Upper lobe of left lung (tissue), 6 donors: ENCODE measurements at regions not wholly inside any gene's neighbourhood (a gene's known extent, or its start where the extent isn't known, plus 50 kb on each side); places are given as distances from the start of the nearest gene placed in this dataset.

Experiments used
- ATAC-seq, 2 donors: fragments of 200-7000 bp; cut with Tn5 transposase; one replicate each; pipeline ENCODE4 v1.9.1; 2022; ENCODE audit warnings: mild to moderate bottlenecking in 2 of 2, moderate library complexity in 2 of 2; ENCODE audit not compliant: low FRiP score in 2 of 2
- DNase-seq, 2 donors: peaks; one replicate each; pipeline ENCODE4 v3.0.0-alpha.2; 2019 to 2020
- H3K27ac ChIP-seq, 4 donors: fragments of 200-600 bp; sonication (generic); one replicate each; pipeline ENCODE4 v1.5.1; 2016 to 2019
- H3K27me3 ChIP-seq, 4 donors: fragments of 200-600 bp; sonication (generic); one replicate each; pipeline ENCODE4 v1.5.1; 2017 to 2019
- H3K36me3 ChIP-seq, 4 donors: fragments of 200-600 bp; sonication (generic); one replicate each; pipeline ENCODE4 v1.5.1; 2016 to 2019
- H3K4me1 ChIP-seq, 4 donors: fragments of 200-600 bp; sonication (generic); one replicate each; pipeline ENCODE4 v1.5.1; 2018 to 2019
- H3K4me3 ChIP-seq, 4 donors: fragments of 200-600 bp; sonication (generic); one replicate each; pipeline ENCODE4 v1.5.1; 2017 to 2019; ENCODE audit warnings: mild to moderate bottlenecking in 2 of 4, moderate library complexity in 1 of 4
- H3K9me3 ChIP-seq, 4 donors: fragments of 200-600 bp; sonication (generic); one replicate each; pipeline ENCODE4 v1.5.1; 2018 to 2019
- CTCF ChIP-seq, 6 experiments: fragments of 450-650 bp in 4 of 6; fragments of 200-600 bp in 2 of 6; sonication (generic) in 2 of 6; IDR thresholded peaks; one replicate each; pipeline ENCODE4 v1.5.1; 2016 to 2019; ENCODE audit warnings: antibody characterized with exemption in 6 of 6
- EP300 ChIP-seq, 4 donors: sonication (generic); formaldehyde crosslinking; IDR thresholded peaks; one replicate each; pipeline ENCODE4 v1.5.1; 2017; ENCODE audit warnings: antibody characterized with exemption in 4 of 4, control low read depth in 2 of 4
- POLR2A ChIP-seq, 4 donors: fragments of 450-650 bp; IDR thresholded peaks; one replicate each; pipeline ENCODE4 v1.5.1; 2016 to 2017; ENCODE audit warnings: antibody characterized with exemption in 4 of 4, mild to moderate bottlenecking in 2 of 4
- POLR2AphosphoS5 ChIP-seq, 2 donors: sonication (generic); formaldehyde crosslinking; IDR thresholded peaks; one replicate each; pipeline ENCODE4 v1.5.1; 2017; ENCODE audit warnings: antibody characterized with exemption in 2 of 2
- WGBS, 2 donors: methylation state at CpG; one replicate each; pipeline ENCODE4 v1.1.5; 2017 to 2018; 5-methylcytosine and 5-hydroxymethylcytosine counted together
- donor health status: DM: no; HTN: no; CAD: no; lungs with moderate emphysema.
- donor health status: DM: no; HTN: yes; CAD: no; lungs with severe emphysema.

- H3K27me3 ChIP-seq = no peaks in the 10 kb centered on the region
- DNase-seq = no peak
- 65 to 69% methylated on average over 7 of the region's 7 CpGs for WGBS, 2 donors
- H3K4me1 ChIP-seq = no peaks in the 10 kb centered on the region
- no peak for TF ChIP-seq POLR2AphosphoS5 (IDR thresholded peaks at IDR 0.05)
- no peak for TF ChIP-seq CTCF (IDR thresholded peaks at IDR 0.05)
- no peak for TF ChIP-seq EP300 (IDR thresholded peaks at IDR 0.05)
- H3K36me3 ChIP-seq = no peaks in the 10 kb centered on the region
- no peak for ATAC-seq
- H3K4me3 ChIP-seq = no peak overlapping the region
- H3K9me3 ChIP-seq = no peaks in the 10 kb centered on the region
- H3K27ac ChIP-seq = no peak overlapping the region
Measured at GRCh38 chr9:11038366-11038765, 425.6 kb upstream of the PTPRD start.

GRCh38 chr9:11039006-11039405 is 426.2 kb upstream of the PTPRD start:
- Histone ChIP-seq H3K27me3 (no peaks in the 10 kb centered on the region), H3K9me3 (no peaks in the 10 kb centered on the region), H3K36me3 (no peaks in the 10 kb centered on the region), H3K27ac (no peak overlapping the region), H3K4me1 (no peaks in the 10 kb centered on the region), H3K4me3 (no peak overlapping the region)
- DNase-seq (no peak), ATAC-seq (no peak)
- TF ChIP-seq CTCF (IDR thresholded peaks at IDR 0.05) (no peak), POLR2A (IDR thresholded peaks at IDR 0.05) (no peak), EP300 (IDR thresholded peaks at IDR 0.05) (no peak), POLR2AphosphoS5 (IDR thresholded peaks at IDR 0.05) (no peak)
- 77 to 82% methylated on average over 5 of the region's 5 CpGs for WGBS, 2 donors

GRCh38 chr9:11045589-11045988 is 432.8 kb upstream of the PTPRD start:
- TF ChIP-seq CTCF (IDR thresholded peaks at IDR 0.05) (no peak), POLR2AphosphoS5 (IDR thresholded peaks at IDR 0.05) (no peak), EP300 (IDR thresholded peaks at IDR 0.05) (no peak), POLR2A (IDR thresholded peaks at IDR 0.05) (no peak)
- DNase-seq (no peak), ATAC-seq (no peak)
- 53 to 68% methylated on average over 2 of the region's 2 CpGs for WGBS, 2 donors
- Histone ChIP-seq H3K9me3 (no peaks in the 10 kb centered on the region), H3K36me3 (no peaks in the 10 kb centered on the region), H3K27me3 (no peaks in the 10 kb centered on the region), H3K4me3 (no peak overlapping the region), H3K4me1 (no peaks in the 10 kb centered on the region), H3K27ac (no peak overlapping the region)

- no peak for ATAC-seq
- H3K27me3 ChIP-seq = no peaks in the 10 kb centered on the region
- H3K9me3 ChIP-seq = no peaks in the 10 kb centered on the region
- no peak overlapping the region for H3K4me3 ChIP-seq
- H3K36me3 ChIP-seq = no peaks in the 10 kb centered on the region
- no peak for DNase-seq
- TF ChIP-seq POLR2AphosphoS5 (IDR thresholded peaks at IDR 0.05) = no peak
- TF ChIP-seq CTCF (IDR thresholded peaks at IDR 0.05) = no peak
- TF ChIP-seq POLR2A (IDR thresholded peaks at IDR 0.05) = no peak
- TF ChIP-seq EP300 (IDR thresholded peaks at IDR 0.05) = no peak
- no peaks in the 10 kb centered on the region for H3K4me1 ChIP-seq
- H3K27ac ChIP-seq = no peak overlapping the region
Measured at GRCh38 chr9:11063263-11063662, 450.5 kb upstream of the PTPRD start.

- Histone ChIP-seq H3K27me3 (no peaks in the 10 kb centered on the region), H3K4me3 (no peak overlapping the region), H3K4me1 (no peaks in the 10 kb centered on the region), H3K36me3 (no peaks in the 10 kb centered on the region), H3K27ac (no peak overlapping the region), H3K9me3 (no peaks in the 10 kb centered on the region)
- DNase-seq = no peak
- TF ChIP-seq POLR2AphosphoS5 (IDR thresholded peaks at IDR 0.05) (no peak), EP300 (IDR thresholded peaks at IDR 0.05) (no peak), POLR2A (IDR thresholded peaks at IDR 0.05) (no peak), CTCF (IDR thresholded peaks at IDR 0.05) (no peak)
- no peak for ATAC-seq
- 89 to 90% methylated on average over 9 of the region's 9 CpGs for WGBS, 2 donors
Measured at GRCh38 chr9:11064909-11065308, 452.1 kb upstream of the PTPRD start.
